GM23338 (cell line): ENCODE measurements at regions not wholly inside any gene's neighbourhood (a gene's known extent, or its start where the extent isn't known, plus 50 kb on each side); places are given as distances from the start of the nearest gene placed in this dataset.

ENCODE experiments used
- CTCF ChIP-seq, 2 experiments: fragments of 200-600 bp in 1 of 2; sonication (generic) in 1 of 2; conservative IDR thresholded peaks; 2 replicates each; pipeline versions ENCODE4 v1.5.1 to v1.6.1; 2016 to 2017; ENCODE audit warnings: antibody characterized with exemption in 2 of 2, low read depth in 2 of 2, mild to moderate bottlenecking in 2 of 2, moderate library complexity in 1 of 2
- EZH2 ChIP-seq: fragments of 200-600 bp; sonication (generic); IDR thresholded peaks from one replicate; pipeline ENCODE4 v1.8.0; 2017; ENCODE audit warnings: antibody characterized with exemption, mild to moderate bottlenecking, low read depth; ENCODE audit not compliant: unreplicated experiment
- POLR2AphosphoS5 ChIP-seq: IDR thresholded peaks from 2 replicates; pipeline ENCODE4 v1.6.1; 2016; ENCODE audit warnings: antibody characterized with exemption, low read depth
- TF ChIP-seq, protein P1 (sequence below): IDR thresholded peaks from 2 replicates; pipeline ENCODE4 v1.6.1; 2016; ENCODE audit warnings: antibody characterized with exemption
- TF ChIP-seq, protein P2 (sequence below): IDR thresholded peaks from one replicate; pipeline ENCODE4 v1.6.1; 2018; ENCODE audit warnings: antibody characterized with exemption; ENCODE audit not compliant: unreplicated experiment

GRCh38 chr4:85113706-85114105 is 147.2 kb upstream of the WDFY3 start:
- no peak for TF ChIP-seq POLR2AphosphoS5
- TF ChIP-seq CTCF (conservative IDR thresholded peaks at IDR 0.05; ENCODE audit: low read depth in 2 of 2) = no peak
- TF ChIP-seq, protein P1, sequence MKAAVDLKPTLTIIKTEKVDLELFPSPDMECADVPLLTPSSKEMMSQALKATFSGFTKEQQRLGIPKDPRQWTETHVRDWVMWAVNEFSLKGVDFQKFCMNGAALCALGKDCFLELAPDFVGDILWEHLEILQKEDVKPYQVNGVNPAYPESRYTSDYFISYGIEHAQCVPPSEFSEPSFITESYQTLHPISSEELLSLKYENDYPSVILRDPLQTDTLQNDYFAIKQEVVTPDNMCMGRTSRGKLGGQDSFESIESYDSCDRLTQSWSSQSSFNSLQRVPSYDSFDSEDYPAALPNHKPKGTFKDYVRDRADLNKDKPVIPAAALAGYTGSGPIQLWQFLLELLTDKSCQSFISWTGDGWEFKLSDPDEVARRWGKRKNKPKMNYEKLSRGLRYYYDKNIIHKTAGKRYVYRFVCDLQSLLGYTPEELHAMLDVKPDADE = no peak
- TF ChIP-seq, protein P2, sequence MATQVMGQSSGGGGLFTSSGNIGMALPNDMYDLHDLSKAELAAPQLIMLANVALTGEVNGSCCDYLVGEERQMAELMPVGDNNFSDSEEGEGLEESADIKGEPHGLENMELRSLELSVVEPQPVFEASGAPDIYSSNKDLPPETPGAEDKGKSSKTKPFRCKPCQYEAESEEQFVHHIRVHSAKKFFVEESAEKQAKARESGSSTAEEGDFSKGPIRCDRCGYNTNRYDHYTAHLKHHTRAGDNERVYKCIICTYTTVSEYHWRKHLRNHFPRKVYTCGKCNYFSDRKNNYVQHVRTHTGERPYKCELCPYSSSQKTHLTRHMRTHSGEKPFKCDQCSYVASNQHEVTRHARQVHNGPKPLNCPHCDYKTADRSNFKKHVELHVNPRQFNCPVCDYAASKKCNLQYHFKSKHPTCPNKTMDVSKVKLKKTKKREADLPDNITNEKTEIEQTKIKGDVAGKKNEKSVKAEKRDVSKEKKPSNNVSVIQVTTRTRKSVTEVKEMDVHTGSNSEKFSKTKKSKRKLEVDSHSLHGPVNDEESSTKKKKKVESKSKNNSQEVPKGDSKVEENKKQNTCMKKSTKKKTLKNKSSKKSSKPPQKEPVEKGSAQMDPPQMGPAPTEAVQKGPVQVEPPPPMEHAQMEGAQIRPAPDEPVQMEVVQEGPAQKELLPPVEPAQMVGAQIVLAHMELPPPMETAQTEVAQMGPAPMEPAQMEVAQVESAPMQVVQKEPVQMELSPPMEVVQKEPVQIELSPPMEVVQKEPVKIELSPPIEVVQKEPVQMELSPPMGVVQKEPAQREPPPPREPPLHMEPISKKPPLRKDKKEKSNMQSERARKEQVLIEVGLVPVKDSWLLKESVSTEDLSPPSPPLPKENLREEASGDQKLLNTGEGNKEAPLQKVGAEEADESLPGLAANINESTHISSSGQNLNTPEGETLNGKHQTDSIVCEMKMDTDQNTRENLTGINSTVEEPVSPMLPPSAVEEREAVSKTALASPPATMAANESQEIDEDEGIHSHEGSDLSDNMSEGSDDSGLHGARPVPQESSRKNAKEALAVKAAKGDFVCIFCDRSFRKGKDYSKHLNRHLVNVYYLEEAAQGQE = no peak
- no peak for TF ChIP-seq EZH2
